GM18867 (cell line): ENCODE measurements at regions not wholly inside any gene's neighbourhood (a gene's known extent, or its start where the extent isn't known, plus 50 kb on each side); places are given as distances from the start of the nearest gene placed in this dataset.
A peak's percentile ranks its signal among the peaks of the same experiment; 100 is the strongest.

ENCODE experiments used
- ATAC-seq: cut with Tn5 transposase; IDR thresholded peaks from one replicate; pipeline ENCODE4 v1.9.1; 2021; ENCODE audit warnings: mild to moderate bottlenecking, moderate library complexity; ENCODE audit not compliant: unreplicated experiment

DNA sequence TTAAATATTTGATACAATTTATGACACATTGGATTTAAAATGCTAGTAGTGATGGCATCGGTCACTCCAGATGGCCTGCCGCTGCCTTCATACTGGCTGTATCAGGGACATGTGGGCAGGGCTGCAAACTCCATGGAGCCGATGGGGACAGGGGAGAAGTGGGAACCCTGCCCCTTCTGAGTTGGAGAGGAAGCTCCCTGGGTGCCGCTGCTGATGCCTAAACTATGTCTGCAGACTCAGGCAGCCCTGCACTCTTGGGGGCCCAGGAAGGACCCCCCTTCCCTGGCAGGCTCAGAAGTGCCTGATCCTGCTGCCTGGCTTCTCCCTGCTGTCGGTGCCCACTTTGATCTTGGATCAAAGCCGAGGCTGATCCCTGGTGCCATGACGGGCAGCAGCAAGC is 1522.1 kb downstream of the OTOL1 start:
- ATAC-seq: no peak

- no peak for ATAC-seq
Measured at GRCh38 chr3:163019260-163019659, 1522.7 kb downstream of the OTOL1 start.

DNA sequence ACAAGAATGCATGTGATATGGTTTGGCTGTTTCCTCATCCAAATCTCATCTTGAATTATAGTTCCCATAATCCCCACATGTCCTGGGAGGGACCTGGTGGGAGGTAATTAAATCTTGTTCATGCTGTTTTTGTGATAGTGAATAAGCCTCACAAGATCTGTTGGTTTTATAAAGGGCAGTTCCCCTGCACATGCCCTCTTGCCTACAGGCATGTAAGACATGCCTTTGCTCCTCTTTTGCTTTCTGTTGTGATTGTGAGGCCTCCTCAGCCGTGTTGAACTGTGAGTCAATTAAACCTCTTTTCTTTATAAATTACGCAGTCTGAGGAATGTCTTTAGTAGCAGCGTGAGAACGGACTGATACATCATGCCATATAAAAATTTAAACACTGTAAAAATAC is 1537.0 kb downstream of the OTOL1 start:
- ATAC-seq: no peak

GRCh38 chr3:163039636-163040035 is 1543.0 kb downstream of the OTOL1 start:
- no peak for ATAC-seq

- ATAC-seq: no peak
Measured at GRCh38 chr3:163043074-163043473, 1546.5 kb downstream of the OTOL1 start.

DNA sequence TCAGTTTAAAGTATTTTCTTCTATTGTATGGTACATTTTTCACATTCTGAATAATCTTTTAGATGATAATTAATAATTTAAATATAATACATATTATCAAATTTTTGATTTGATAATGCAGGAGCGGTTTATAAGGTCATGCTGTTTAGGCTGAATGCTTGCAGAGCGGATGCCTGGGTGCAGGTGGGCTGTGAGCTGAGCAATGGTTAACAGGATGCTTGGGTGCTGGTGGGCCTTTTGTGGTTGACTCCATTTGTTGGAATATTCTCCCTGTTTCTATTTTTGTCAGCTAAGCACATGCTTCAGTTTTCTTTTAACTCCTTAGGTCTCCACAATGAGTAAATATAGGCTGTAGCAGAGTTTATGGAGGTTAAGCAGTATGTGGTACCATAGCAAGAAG is 1549.3 kb downstream of the OTOL1 start:
- no peak for ATAC-seq

DNA sequence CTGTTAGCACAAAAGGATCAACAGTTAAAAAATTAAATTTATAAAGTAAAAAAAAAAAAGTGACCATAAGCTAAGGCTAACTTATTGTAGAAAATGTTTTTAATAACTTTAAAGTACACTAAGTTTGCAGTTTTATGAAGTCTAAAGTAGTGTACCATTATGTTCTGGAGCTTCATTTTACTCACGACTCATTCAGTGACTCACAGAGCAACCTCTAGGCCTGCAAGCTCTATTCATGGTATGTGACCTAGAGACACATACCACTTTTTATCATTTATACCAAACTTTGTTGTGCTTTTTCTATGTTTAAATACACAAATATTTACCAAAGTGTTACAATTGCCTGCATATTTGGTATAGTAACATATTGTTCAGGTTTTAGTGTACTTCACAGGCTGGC is 1552.3 kb downstream of the OTOL1 start:
- no peak for ATAC-seq

GRCh38 chr3:163056874-163057497 is 1560.4 kb downstream of the OTOL1 start:
- peak; percentile 67 for ATAC-seq

- ATAC-seq: no peak
Measured at GRCh38 chr3:163058031-163058854, 1561.6 kb downstream of the OTOL1 start.

- no peak for ATAC-seq
Measured at GRCh38 chr3:163071713-163072112, 1575.1 kb downstream of the OTOL1 start.
